Stimulated activated naive B cell treated with anti-CD40 and anti-IgM and Interleukin-4, amounts not matched to agents 10 μg/mL and 1 μg/mL and 100 μg/mL, for 72 hours (primary cell): ENCODE measurements at regions not wholly inside any gene's neighbourhood (a gene's known extent, or its start where the extent isn't known, plus 50 kb on each side); places are given as distances from the start of the nearest gene placed in this dataset.

Experiments used
- ATAC-seq, 2 donors: fragments of 150-1000 bp; cut with Tn5 transposase; replicated peaks; 2 replicates each; pipeline ENCODE4 v1.10.0; 2021; ENCODE audit warnings: moderate library complexity in 1 of 2
- DNase-seq: peaks from one replicate; pipeline ENCODE4 v3.0.0; 2021
- H3K27ac Mint-ChIP-seq: one replicate; pipeline ENCODE4 v1.8.0; 2022; ENCODE audit warnings: mild to moderate bottlenecking, mixed read lengths
- H3K27me3 Mint-ChIP-seq, 2 donors: one replicate each; pipeline ENCODE4 v1.8.0; 2022; ENCODE audit warnings: mixed read lengths in 2 of 2
- H3K36me3 Mint-ChIP-seq, 2 donors: one replicate each; pipeline ENCODE4 v1.8.0; 2022; ENCODE audit warnings: mixed read lengths in 2 of 2, mild to moderate bottlenecking in 1 of 2
- H3K4me1 Mint-ChIP-seq, 2 donors: one replicate each; pipeline ENCODE4 v1.8.0; 2022; ENCODE audit warnings: mixed read lengths in 2 of 2, mild to moderate bottlenecking in 1 of 2
- H3K4me3 Mint-ChIP-seq, 2 donors: one replicate each; pipeline ENCODE4 v1.8.0; 2022; ENCODE audit warnings: mild to moderate bottlenecking in 2 of 2, mixed read lengths in 2 of 2, moderate library complexity in 1 of 2
- H3K9me3 Mint-ChIP-seq, 2 donors: one replicate each; pipeline ENCODE4 v1.8.0; 2022; ENCODE audit warnings: mixed read lengths in 2 of 2, mild to moderate bottlenecking in 1 of 2

GRCh38 chr5:155753943-155754581 is 572.9 kb upstream of the SGCD start:
- no peaks in the 10 kb centered on the region for H3K4me1 Mint-ChIP-seq
- DNase-seq = no peak
- H3K27me3 Mint-ChIP-seq = no peaks in the 10 kb centered on the region
- no peak overlapping the region for H3K4me3 Mint-ChIP-seq
- ATAC-seq = no peak
- H3K27ac Mint-ChIP-seq = no peak overlapping the region
- no peaks in the 10 kb centered on the region for H3K9me3 Mint-ChIP-seq
- H3K36me3 Mint-ChIP-seq = no peaks in the 10 kb centered on the region

- Mint-ChIP-seq H3K27ac (no peak overlapping the region), H3K36me3 (peaks cover 0 to 6% of the 10 kb centered on the region in 2 donors), H3K4me3 (no peak overlapping the region)
Observed at GRCh38 chr5:155759252-155759651, 567.7 kb upstream of the SGCD start.

GRCh38 chr5:155759984-155760383 is 567.0 kb upstream of the SGCD start:
- ATAC-seq (no peak), DNase-seq (no peak)
- Mint-ChIP-seq H3K9me3 (peaks cover 12 to 14% of the 10 kb centered on the region in 2 donors), H3K4me1 (peaks cover 0 to 3% of the 10 kb centered on the region in 2 donors), H3K4me3 (no peak overlapping the region), H3K27ac (no peak overlapping the region), H3K36me3 (peaks cover 0 to 6% of the 10 kb centered on the region in 2 donors), H3K27me3 (no peaks in the 10 kb centered on the region)

More at GRCh38 chr5:155759252-155759651, 567.7 kb upstream of the SGCD start:
- Mint-ChIP-seq H3K9me3 (peaks cover 12 to 14% of the 10 kb centered on the region in 2 donors), H3K27me3 (no peaks in the 10 kb centered on the region), H3K4me1 (peaks cover 0 to 3% of the 10 kb centered on the region in 2 donors)
- ATAC-seq = no peak
- no peak for DNase-seq

- H3K27me3 Mint-ChIP-seq = no peaks in the 10 kb centered on the region
- peaks cover 0 to 6% of the 10 kb centered on the region in 2 donors for H3K36me3 Mint-ChIP-seq
- peaks cover 12 to 14% of the 10 kb centered on the region in 2 donors for H3K9me3 Mint-ChIP-seq
- peaks cover 0 to 3% of the 10 kb centered on the region in 2 donors for H3K4me1 Mint-ChIP-seq
- DNase-seq (no peak), ATAC-seq (no peak)
- peak overlapping the region in 1 of 2 donors; percentile 14 for H3K4me3 Mint-ChIP-seq
- no peak overlapping the region for H3K27ac Mint-ChIP-seq
Observed at GRCh38 chr5:155761502-155761901, 565.5 kb upstream of the SGCD start.

GRCh38 chr5:155765715-155766114 is 561.2 kb upstream of the SGCD start:
- Mint-ChIP-seq H3K36me3 (peaks cover 0 to 6% of the 10 kb centered on the region in 2 donors), H3K27me3 (no peaks in the 10 kb centered on the region), H3K9me3 (peaks cover 9 to 10% of the 10 kb centered on the region in 2 donors), H3K4me1 (peaks cover 0 to 3% of the 10 kb centered on the region in 2 donors), H3K4me3 (no peak overlapping the region), H3K27ac (no peak overlapping the region)
- ATAC-seq = no peak
- DNase-seq = no peak

- H3K9me3 Mint-ChIP-seq = peaks cover 0 to 3% of the 10 kb centered on the region in 2 donors
- no peak overlapping the region for H3K27ac Mint-ChIP-seq
- ATAC-seq = no peak
- no peaks in the 10 kb centered on the region for H3K4me1 Mint-ChIP-seq
- DNase-seq = no peak
- no peak overlapping the region for H3K4me3 Mint-ChIP-seq
- H3K27me3 Mint-ChIP-seq = no peaks in the 10 kb centered on the region
- no peaks in the 10 kb centered on the region for H3K36me3 Mint-ChIP-seq
Observed at GRCh38 chr5:155767470-155767869, 559.5 kb upstream of the SGCD start.

GRCh38 chr5:155768332-155768731 is 558.6 kb upstream of the SGCD start:
- no peak for ATAC-seq
- no peak overlapping the region for H3K4me3 Mint-ChIP-seq

GRCh38 chr5:155772009-155772662 is 554.8 kb upstream of the SGCD start:
- no peaks in the 10 kb centered on the region for H3K36me3 Mint-ChIP-seq
- H3K4me3 Mint-ChIP-seq = no peak overlapping the region
- peaks cover 3 to 8% of the 10 kb centered on the region in 2 donors for H3K9me3 Mint-ChIP-seq
- DNase-seq (no peak), ATAC-seq (no peak)
- no peak overlapping the region for H3K27ac Mint-ChIP-seq
- H3K4me1 Mint-ChIP-seq = no peaks in the 10 kb centered on the region
- no peaks in the 10 kb centered on the region for H3K27me3 Mint-ChIP-seq

More at GRCh38 chr5:155768332-155768731, 558.6 kb upstream of the SGCD start:
- no peaks in the 10 kb centered on the region for H3K4me1 Mint-ChIP-seq
- no peak overlapping the region for H3K27ac Mint-ChIP-seq
- H3K9me3 Mint-ChIP-seq = peaks cover 0 to 3% of the 10 kb centered on the region in 2 donors
- no peaks in the 10 kb centered on the region for H3K36me3 Mint-ChIP-seq
- DNase-seq = no peak
- no peaks in the 10 kb centered on the region for H3K27me3 Mint-ChIP-seq

GRCh38 chr5:155773680-155774079 is 553.3 kb upstream of the SGCD start:
- Mint-ChIP-seq H3K27ac (no peak overlapping the region), H3K27me3 (no peaks in the 10 kb centered on the region), H3K4me3 (no peak overlapping the region), H3K4me1 (no peaks in the 10 kb centered on the region), H3K36me3 (no peaks in the 10 kb centered on the region), H3K9me3 (peaks cover 3 to 7% of the 10 kb centered on the region in 2 donors)
- ATAC-seq = no peak
- no peak for DNase-seq

GRCh38 chr5:155780260-155780659 is 546.7 kb upstream of the SGCD start:
- Mint-ChIP-seq H3K27me3 (no peaks in the 10 kb centered on the region), H3K36me3 (no peaks in the 10 kb centered on the region), H3K4me1 (no peaks in the 10 kb centered on the region), H3K4me3 (no peak overlapping the region), H3K27ac (no peak overlapping the region), H3K9me3 (peaks cover 0 to 2% of the 10 kb centered on the region in 2 donors)
- DNase-seq (no peak), ATAC-seq (no peak)

- Mint-ChIP-seq H3K36me3 (no peaks in the 10 kb centered on the region), H3K4me3 (no peak overlapping the region), H3K27ac (no peak overlapping the region), H3K9me3 (peaks cover 0 to 2% of the 10 kb centered on the region in 2 donors), H3K27me3 (no peaks in the 10 kb centered on the region), H3K4me1 (no peaks in the 10 kb centered on the region)
- ATAC-seq = no peak
- no peak for DNase-seq
Observed at GRCh38 chr5:155783246-155783645, 543.7 kb upstream of the SGCD start.

- no peaks in the 10 kb centered on the region for H3K4me1 Mint-ChIP-seq
- no peaks in the 10 kb centered on the region for H3K27me3 Mint-ChIP-seq
- peaks cover 0 to 2% of the 10 kb centered on the region in 2 donors for H3K9me3 Mint-ChIP-seq
- DNase-seq (no peak), ATAC-seq (no peak)
- no peak overlapping the region for H3K27ac Mint-ChIP-seq
- H3K36me3 Mint-ChIP-seq = no peaks in the 10 kb centered on the region
- no peak overlapping the region for H3K4me3 Mint-ChIP-seq
Observed at GRCh38 chr5:155783791-155784190, 543.2 kb upstream of the SGCD start.

GRCh38 chr5:155786108-155786507 is 540.9 kb upstream of the SGCD start:
- no peaks in the 10 kb centered on the region for H3K36me3 Mint-ChIP-seq
- H3K4me3 Mint-ChIP-seq = no peak overlapping the region
- H3K4me1 Mint-ChIP-seq = no peaks in the 10 kb centered on the region
- no peak for DNase-seq
- H3K27ac Mint-ChIP-seq = no peak overlapping the region
- no peaks in the 10 kb centered on the region for H3K27me3 Mint-ChIP-seq
- ATAC-seq = no peak
- H3K9me3 Mint-ChIP-seq = peaks cover 0 to 3% of the 10 kb centered on the region in 2 donors

GRCh38 chr5:155792873-155793272 is 534.1 kb upstream of the SGCD start:
- ATAC-seq = no peak
- Mint-ChIP-seq H3K4me3 (no peak overlapping the region), H3K27me3 (no peaks in the 10 kb centered on the region), H3K27ac (no peak overlapping the region), H3K4me1 (no peaks in the 10 kb centered on the region), H3K9me3 (peaks cover 7 to 18% of the 10 kb centered on the region in 2 donors), H3K36me3 (no peaks in the 10 kb centered on the region)
- DNase-seq = no peak

GRCh38 chr5:155794795-155795194 is 532.2 kb upstream of the SGCD start:
- Mint-ChIP-seq H3K9me3 (peaks cover 7 to 18% of the 10 kb centered on the region in 2 donors), H3K27me3 (no peaks in the 10 kb centered on the region), H3K4me3 (no peak overlapping the region), H3K4me1 (no peaks in the 10 kb centered on the region), H3K27ac (no peak overlapping the region), H3K36me3 (no peaks in the 10 kb centered on the region)
- no peak for DNase-seq
- no peak for ATAC-seq
